ENCODE measurements at regions not wholly inside any gene's neighbourhood (a gene's known extent, or its start where the extent isn't known, plus 50 kb on each side); places are given as distances from the start of the nearest gene placed in this dataset.

DNA sequence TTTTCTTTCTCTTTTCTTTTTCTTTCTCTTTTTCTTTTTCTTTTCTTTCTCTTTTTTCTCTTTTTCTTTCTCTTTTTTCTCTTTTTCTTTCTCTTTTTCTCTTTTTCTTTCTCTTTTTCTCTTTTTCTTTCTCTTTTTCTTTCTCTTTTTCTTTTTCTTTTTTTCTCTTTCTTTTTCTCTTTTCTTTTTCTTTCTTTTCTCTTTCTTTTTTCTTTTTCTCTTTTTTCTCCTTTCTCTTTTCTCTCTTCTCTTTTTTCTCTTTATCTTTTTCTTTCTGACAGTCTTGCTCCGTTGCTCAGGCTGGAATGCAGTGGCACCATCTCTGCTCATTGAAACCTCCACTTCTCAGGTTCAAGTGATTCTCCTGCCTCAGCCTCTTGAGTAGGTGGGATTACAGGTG is 335.7 kb downstream of the SQOR start:
- no peaks in the 10 kb centered on the region for H3K9me3 ChIP-seq (ENCODE audit: low read length)
- POLR2A ChIA-PET (ENCODE audit: unreplicated experiment), result no interaction called here
- no peaks in the 10 kb centered on the region for H3K27me3 ChIP-seq (ENCODE audit: low read length)
- DNase-seq (no peak), ATAC-seq (no peak)
- intact Hi-C loops (cut with micrococcal nuclease), result no loop called here
- no peak overlapping the region for H3K4me3 ChIP-seq (ENCODE audit: low read length)
- no peaks in the 10 kb centered on the region for H3K36me3 ChIP-seq (ENCODE audit: low read depth, low read length)
- H3K9ac ChIP-seq (ENCODE audit: low read length), result no peak overlapping the region
- no TSS peak for BruUV-seq (replicated peaks)
- no peak overlapping the region for H2AFZ ChIP-seq (ENCODE audit: low read length)
- H3K9me2 ChIP-seq (replicated peaks; ENCODE audit: low read length), result no peaks in the 10 kb centered on the region
- TF ChIP-seq EZH2phosphoT487 (IDR thresholded peaks at IDR 0.05; ENCODE audit: borderline replicate concordance, low read length), result no peak
- H3K4me2 ChIP-seq (ENCODE audit: low read length), result no peak overlapping the region
- H3K27ac ChIP-seq (ENCODE audit: low read length), result no peak overlapping the region
- H4K20me1 ChIP-seq (ENCODE audit: low read length), result no peaks in the 10 kb centered on the region
- H3K4me1 ChIP-seq (ENCODE audit: insufficient read depth, low read length), result no peaks in the 10 kb centered on the region
- no peaks in the 10 kb centered on the region for H3F3A ChIP-seq (ENCODE audit: low read length, unreplicated experiment)
- CTCF ChIA-PET, result no interaction called here
- H3K79me2 ChIP-seq (ENCODE audit: low read length), result no peaks in the 10 kb centered on the region

DNA sequence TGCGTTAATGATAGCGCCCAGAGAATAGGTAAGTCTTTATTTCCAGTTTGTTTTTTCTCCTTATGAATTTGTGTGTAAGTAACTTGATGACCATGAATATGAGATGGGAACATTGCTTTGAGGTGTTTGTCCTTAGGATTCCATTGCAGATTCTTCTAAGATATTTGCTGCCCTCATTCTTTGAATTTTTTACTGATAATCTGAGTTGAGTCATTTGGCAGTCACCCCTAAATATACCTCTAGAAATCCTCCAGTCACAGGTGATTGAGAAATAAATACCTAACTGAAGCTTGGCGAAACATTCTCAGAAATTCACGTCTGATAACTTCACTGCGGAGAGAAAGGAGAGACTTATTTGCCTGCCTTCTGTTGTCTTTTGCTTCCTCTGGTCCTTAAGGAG is 345.5 kb downstream of the SQOR start:
- POLR2A ChIA-PET (ENCODE audit: unreplicated experiment), result no interaction called here
- no peak for ATAC-seq
- CTCF ChIA-PET, result no interaction called here

DNA sequence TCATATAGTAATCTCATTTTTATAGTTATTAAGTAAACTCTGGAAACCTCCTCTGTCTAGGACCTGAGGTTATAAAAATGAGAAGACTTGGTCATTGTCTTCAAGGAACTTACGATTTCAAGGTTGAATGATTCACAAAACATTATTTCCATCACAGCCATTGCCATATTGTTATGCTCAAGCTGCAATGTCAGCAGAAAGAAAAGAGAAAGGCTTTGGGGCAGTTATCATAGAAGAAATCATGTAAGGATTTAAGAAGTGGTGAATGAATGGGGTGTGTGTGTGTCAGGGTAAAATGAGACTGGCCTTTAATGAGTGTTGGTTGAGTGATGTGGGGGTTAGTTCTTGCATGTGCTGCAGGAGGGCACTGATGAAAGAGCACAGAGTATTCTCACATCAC is 346.8 kb downstream of the SQOR start:
- no TSS peak for BruUV-seq (replicated peaks)
- DNase-seq (no peak), ATAC-seq (no peak)
- no peaks in the 10 kb centered on the region for H3K27me3 ChIP-seq (ENCODE audit: low read length)
- H3K36me3 ChIP-seq (ENCODE audit: low read depth, low read length), result no peaks in the 10 kb centered on the region
- no peaks in the 10 kb centered on the region for H3K79me2 ChIP-seq (ENCODE audit: low read length)
- no peaks in the 10 kb centered on the region for H3K9me2 ChIP-seq (replicated peaks; ENCODE audit: low read length)
- peaks cover 6% of the 10 kb centered on the region; the same call in 1 of the 2 replicates for H3K4me1 ChIP-seq (ENCODE audit: insufficient read depth, low read length)
- TF ChIP-seq EZH2 (IDR thresholded peaks at IDR 0.05; ENCODE audit: low read length, unreplicated experiment) (no peak), EZH2phosphoT487 (IDR thresholded peaks at IDR 0.05; ENCODE audit: borderline replicate concordance, low read length) (no peak)
- TF ChIP-seq, protein P1, sequence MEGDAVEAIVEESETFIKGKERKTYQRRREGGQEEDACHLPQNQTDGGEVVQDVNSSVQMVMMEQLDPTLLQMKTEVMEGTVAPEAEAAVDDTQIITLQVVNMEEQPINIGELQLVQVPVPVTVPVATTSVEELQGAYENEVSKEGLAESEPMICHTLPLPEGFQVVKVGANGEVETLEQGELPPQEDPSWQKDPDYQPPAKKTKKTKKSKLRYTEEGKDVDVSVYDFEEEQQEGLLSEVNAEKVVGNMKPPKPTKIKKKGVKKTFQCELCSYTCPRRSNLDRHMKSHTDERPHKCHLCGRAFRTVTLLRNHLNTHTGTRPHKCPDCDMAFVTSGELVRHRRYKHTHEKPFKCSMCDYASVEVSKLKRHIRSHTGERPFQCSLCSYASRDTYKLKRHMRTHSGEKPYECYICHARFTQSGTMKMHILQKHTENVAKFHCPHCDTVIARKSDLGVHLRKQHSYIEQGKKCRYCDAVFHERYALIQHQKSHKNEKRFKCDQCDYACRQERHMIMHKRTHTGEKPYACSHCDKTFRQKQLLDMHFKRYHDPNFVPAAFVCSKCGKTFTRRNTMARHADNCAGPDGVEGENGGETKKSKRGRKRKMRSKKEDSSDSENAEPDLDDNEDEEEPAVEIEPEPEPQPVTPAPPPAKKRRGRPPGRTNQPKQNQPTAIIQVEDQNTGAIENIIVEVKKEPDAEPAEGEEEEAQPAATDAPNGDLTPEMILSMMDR (conservative IDR thresholded peaks at IDR 0.05; ENCODE audit: low read depth, low read length), result no peak
- no peak overlapping the region for H3K27ac ChIP-seq (ENCODE audit: low read length)
- H3K9ac ChIP-seq (ENCODE audit: low read length), result no peak overlapping the region
- H4K20me1 ChIP-seq (ENCODE audit: low read length), result no peaks in the 10 kb centered on the region
- no peaks in the 10 kb centered on the region for H3K9me3 ChIP-seq (ENCODE audit: low read length)
- no peak overlapping the region for H2AFZ ChIP-seq (ENCODE audit: low read length)
- no peak overlapping the region for H3K4me3 ChIP-seq (ENCODE audit: low read length)
- no peaks in the 10 kb centered on the region for H3F3A ChIP-seq (ENCODE audit: low read length, unreplicated experiment)
- intact Hi-C loops (cut with micrococcal nuclease), result no loop called here
- no peak overlapping the region for H3K4me2 ChIP-seq (ENCODE audit: low read length)
- ChIA-PET POLR2A (ENCODE audit: unreplicated experiment) (no interaction called here), CTCF (no interaction called here)

More for the DNA sequence above, 345.5 kb downstream of the SQOR start:
- no peaks in the 10 kb centered on the region for H3K36me3 ChIP-seq (ENCODE audit: low read depth, low read length)
- no peaks in the 10 kb centered on the region for H3K9me2 ChIP-seq (replicated peaks; ENCODE audit: low read length)
- H3K9ac ChIP-seq (ENCODE audit: low read length), result no peak overlapping the region
- TF ChIP-seq EZH2 (IDR thresholded peaks at IDR 0.05; ENCODE audit: low read length, unreplicated experiment), result no peak
- TF ChIP-seq, protein P1 (conservative IDR thresholded peaks at IDR 0.05; ENCODE audit: low read depth, low read length), result no peak
- no peak for TF ChIP-seq EZH2phosphoT487 (IDR thresholded peaks at IDR 0.05; ENCODE audit: borderline replicate concordance, low read length)
- peak; percentile 47 for DNase-seq
- H3K4me1 ChIP-seq (ENCODE audit: insufficient read depth, low read length), result peaks cover 6% of the 10 kb centered on the region; the same call in 1 of the 2 replicates
- H3K79me2 ChIP-seq (ENCODE audit: low read length), result no peaks in the 10 kb centered on the region
- no TSS peak for BruUV-seq (replicated peaks)
- H2AFZ ChIP-seq (ENCODE audit: low read length), result no peak overlapping the region
- H3K27ac ChIP-seq (ENCODE audit: low read length), result no peak overlapping the region
- H3K4me2 ChIP-seq (ENCODE audit: low read length), result 0 out of 2 replicates have a peak overlapping the region, but pooled peaks have one; percentile 1
- no peak overlapping the region for H3K4me3 ChIP-seq (ENCODE audit: low read length)
- H3K27me3 ChIP-seq (ENCODE audit: low read length), result no peaks in the 10 kb centered on the region
- no peaks in the 10 kb centered on the region for H3F3A ChIP-seq (ENCODE audit: low read length, unreplicated experiment)
- no peaks in the 10 kb centered on the region for H4K20me1 ChIP-seq (ENCODE audit: low read length)
- intact Hi-C loops (cut with micrococcal nuclease), result no loop called here
- no peaks in the 10 kb centered on the region for H3K9me3 ChIP-seq (ENCODE audit: low read length)

Data from PC-3 (cell line).